ENCODE measurements at regions not wholly inside any gene's neighbourhood (a gene's known extent, or its start where the extent isn't known, plus 50 kb on each side); places are given as distances from the start of the nearest gene placed in this dataset.

- H3K4me3 ChIP-seq: no peak overlapping the region
- H3K27ac ChIP-seq: no peak overlapping the region
- no peak for TF ChIP-seq CTCF (IDR thresholded peaks at IDR 0.05)
Measured at GRCh38 chr1:37239225-37239740, 205.0 kb upstream of the GRIK3 start.

GRCh38 chr1:37240897-37241296 is 206.6 kb upstream of the GRIK3 start:
- peaks cover 9% of the 10 kb centered on the region for H3K27me3 ChIP-seq (ENCODE audit: low read depth)
- DNase-seq (no peak), ATAC-seq (no peak)
- H3K36me3 ChIP-seq: no peaks in the 10 kb centered on the region
- no peak overlapping the region for H3K27ac ChIP-seq
- H3K9me3 ChIP-seq: no peaks in the 10 kb centered on the region
- TF ChIP-seq CTCF (IDR thresholded peaks at IDR 0.05): no peak
- intact Hi-C loops (cut with DNase I): no loop called here
- H3K4me3 ChIP-seq: no peak overlapping the region
- no peaks in the 10 kb centered on the region for H3K4me1 ChIP-seq

More at GRCh38 chr1:37239225-37239740, 205.0 kb upstream of the GRIK3 start:
- Histone ChIP-seq H3K27me3 (ENCODE audit: low read depth) (peaks cover 19% of the 10 kb centered on the region), H3K4me1 (no peaks in the 10 kb centered on the region), H3K9me3 (no peaks in the 10 kb centered on the region), H3K36me3 (no peaks in the 10 kb centered on the region)
- ATAC-seq (no peak), DNase-seq (no peak)
- intact Hi-C loops (cut with DNase I): no loop called here

- ATAC-seq (no peak), DNase-seq (no peak)
- H3K4me3 ChIP-seq: no peak overlapping the region
- TF ChIP-seq CTCF (IDR thresholded peaks at IDR 0.05): no peak
- no peaks in the 10 kb centered on the region for H3K9me3 ChIP-seq
- intact Hi-C loops (cut with DNase I): no loop called here
- H3K27ac ChIP-seq: no peak overlapping the region
- H3K36me3 ChIP-seq: no peaks in the 10 kb centered on the region
- H3K4me1 ChIP-seq: no peaks in the 10 kb centered on the region
- peaks cover 7% of the 10 kb centered on the region for H3K27me3 ChIP-seq (ENCODE audit: low read depth)
Measured at GRCh38 chr1:37242501-37242900, 208.2 kb upstream of the GRIK3 start.

GRCh38 chr1:37243368-37244082 is 209.2 kb upstream of the GRIK3 start:
- H3K36me3 ChIP-seq: no peaks in the 10 kb centered on the region
- DNase-seq: no peak
- H3K4me3 ChIP-seq: no peak overlapping the region
- H3K4me1 ChIP-seq: no peaks in the 10 kb centered on the region
- H3K9me3 ChIP-seq: no peaks in the 10 kb centered on the region
- no peak for TF ChIP-seq CTCF (IDR thresholded peaks at IDR 0.05)
- intact Hi-C loops (cut with DNase I): no loop called here
- ATAC-seq: no peak
- no peak overlapping the region for H3K27ac ChIP-seq
- H3K27me3 ChIP-seq (ENCODE audit: low read depth): peaks cover 7% of the 10 kb centered on the region

GRCh38 chr1:37244083-37244480 is 209.8 kb upstream of the GRIK3 start:
- TF ChIP-seq CTCF (IDR thresholded peaks at IDR 0.05): no peak
- Histone ChIP-seq H3K9me3 (no peaks in the 10 kb centered on the region), H3K4me3 (no peak overlapping the region), H3K27me3 (ENCODE audit: low read depth) (peaks cover 7% of the 10 kb centered on the region), H3K4me1 (no peaks in the 10 kb centered on the region), H3K27ac (no peak overlapping the region), H3K36me3 (no peaks in the 10 kb centered on the region)
- DNase-seq: no peak
- no peak for ATAC-seq
- intact Hi-C loops (cut with DNase I): no loop called here

All from lower lobe of right lung (tissue), 2 donors.